Mesothelial cell of epicardium (in vitro differentiated cells): ENCODE measurements at regions not wholly inside any gene's neighbourhood (a gene's known extent, or its start where the extent isn't known, plus 50 kb on each side); places are given as distances from the start of the nearest gene placed in this dataset.

Source experiments
- DNase-seq, 2 experiments: peaks; one replicate each; pipeline ENCODE4 v3.0.0; 2021; ENCODE audit warnings: low spot score in 2 of 2; ENCODE audit not compliant: unreplicated experiment in 2 of 2
- H3K27ac Mint-ChIP-seq: 2 replicates; pipeline ENCODE4 v1.8.0; 2021; ENCODE audit warnings: mixed read lengths
- H3K27me3 Mint-ChIP-seq: 2 replicates; pipeline ENCODE4 v1.8.0; 2021; ENCODE audit warnings: low read depth, mixed read lengths
- H3K36me3 Mint-ChIP-seq: 2 replicates; pipeline ENCODE4 v1.8.0; 2021; ENCODE audit warnings: mixed read lengths
- H3K4me1 Mint-ChIP-seq: 2 replicates; pipeline ENCODE4 v1.8.0; 2021; ENCODE audit warnings: mixed read lengths
- H3K4me3 Mint-ChIP-seq: 2 replicates; pipeline ENCODE4 v1.8.0; 2021; ENCODE audit warnings: mild to moderate bottlenecking, moderate library complexity, mixed read lengths
- H3K9me3 Mint-ChIP-seq: 2 replicates; pipeline ENCODE4 v1.8.0; 2021; ENCODE audit warnings: mixed read lengths
- TF ChIP-seq, protein P1 (sequence below): fragments of 200-600 bp; sonication (generic); IDR thresholded peaks from one replicate; pipeline ENCODE4 v1.5.0; 2021; ENCODE audit warnings: antibody characterized with exemption; ENCODE audit not compliant: unreplicated experiment

DNA sequence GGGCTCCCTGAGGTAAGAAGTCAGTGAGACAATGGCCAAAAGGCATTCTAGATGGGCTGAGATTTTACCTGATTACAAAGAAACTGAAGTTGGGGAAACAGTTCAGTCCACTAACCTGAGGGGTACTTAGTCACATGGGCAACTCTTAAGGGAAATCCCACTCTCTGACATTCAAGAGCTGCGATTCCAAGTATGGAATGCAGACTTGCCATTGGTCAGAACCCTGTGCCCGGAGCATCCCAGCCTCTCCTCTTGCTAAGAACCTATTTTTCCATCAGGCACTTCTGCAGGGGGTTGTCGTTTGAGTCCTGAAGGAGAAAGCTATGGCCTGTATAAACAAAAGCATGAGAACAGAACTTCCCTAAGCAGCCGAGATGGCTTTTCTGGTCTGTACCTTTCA is 434.9 kb upstream of the DAB1 start:
- no peak for DNase-seq
- no peak overlapping the region for H3K4me3 Mint-ChIP-seq
- H3K27me3 Mint-ChIP-seq = peaks cover 5% of the 10 kb centered on the region
- no peak overlapping the region for H3K27ac Mint-ChIP-seq
- no peaks in the 10 kb centered on the region for H3K36me3 Mint-ChIP-seq
- H3K4me1 Mint-ChIP-seq = peaks cover 14% of the 10 kb centered on the region
- TF ChIP-seq, protein P1, sequence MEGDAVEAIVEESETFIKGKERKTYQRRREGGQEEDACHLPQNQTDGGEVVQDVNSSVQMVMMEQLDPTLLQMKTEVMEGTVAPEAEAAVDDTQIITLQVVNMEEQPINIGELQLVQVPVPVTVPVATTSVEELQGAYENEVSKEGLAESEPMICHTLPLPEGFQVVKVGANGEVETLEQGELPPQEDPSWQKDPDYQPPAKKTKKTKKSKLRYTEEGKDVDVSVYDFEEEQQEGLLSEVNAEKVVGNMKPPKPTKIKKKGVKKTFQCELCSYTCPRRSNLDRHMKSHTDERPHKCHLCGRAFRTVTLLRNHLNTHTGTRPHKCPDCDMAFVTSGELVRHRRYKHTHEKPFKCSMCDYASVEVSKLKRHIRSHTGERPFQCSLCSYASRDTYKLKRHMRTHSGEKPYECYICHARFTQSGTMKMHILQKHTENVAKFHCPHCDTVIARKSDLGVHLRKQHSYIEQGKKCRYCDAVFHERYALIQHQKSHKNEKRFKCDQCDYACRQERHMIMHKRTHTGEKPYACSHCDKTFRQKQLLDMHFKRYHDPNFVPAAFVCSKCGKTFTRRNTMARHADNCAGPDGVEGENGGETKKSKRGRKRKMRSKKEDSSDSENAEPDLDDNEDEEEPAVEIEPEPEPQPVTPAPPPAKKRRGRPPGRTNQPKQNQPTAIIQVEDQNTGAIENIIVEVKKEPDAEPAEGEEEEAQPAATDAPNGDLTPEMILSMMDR = no peak
- no peaks in the 10 kb centered on the region for H3K9me3 Mint-ChIP-seq

DNA sequence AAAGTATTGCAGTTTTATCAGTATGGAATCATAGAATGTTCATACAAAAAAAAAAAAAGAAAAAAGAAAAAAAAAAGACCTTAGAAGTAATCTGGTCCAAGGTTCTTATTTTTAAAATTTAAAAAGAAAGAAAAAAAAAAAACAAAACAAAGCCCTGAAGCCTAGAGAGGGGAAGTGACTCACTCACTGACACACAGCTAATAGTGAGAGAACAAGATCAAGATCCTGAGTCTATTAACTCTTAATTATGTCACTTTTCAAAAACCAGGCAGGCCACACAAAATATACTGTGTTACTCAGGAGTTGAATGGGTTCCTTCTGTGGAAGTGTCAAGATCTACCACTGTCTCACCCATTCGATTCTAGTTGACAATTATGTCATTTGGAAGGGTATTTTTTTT is 433.9 kb upstream of the DAB1 start:
- H3K4me3 Mint-ChIP-seq = no peak overlapping the region
- no peak for DNase-seq
- H3K27me3 Mint-ChIP-seq = peaks cover 5% of the 10 kb centered on the region
- no peaks in the 10 kb centered on the region for H3K9me3 Mint-ChIP-seq
- no peaks in the 10 kb centered on the region for H3K36me3 Mint-ChIP-seq
- H3K27ac Mint-ChIP-seq = no peak overlapping the region
- H3K4me1 Mint-ChIP-seq = peaks cover 14% of the 10 kb centered on the region
- TF ChIP-seq, protein P1 = no peak

DNA sequence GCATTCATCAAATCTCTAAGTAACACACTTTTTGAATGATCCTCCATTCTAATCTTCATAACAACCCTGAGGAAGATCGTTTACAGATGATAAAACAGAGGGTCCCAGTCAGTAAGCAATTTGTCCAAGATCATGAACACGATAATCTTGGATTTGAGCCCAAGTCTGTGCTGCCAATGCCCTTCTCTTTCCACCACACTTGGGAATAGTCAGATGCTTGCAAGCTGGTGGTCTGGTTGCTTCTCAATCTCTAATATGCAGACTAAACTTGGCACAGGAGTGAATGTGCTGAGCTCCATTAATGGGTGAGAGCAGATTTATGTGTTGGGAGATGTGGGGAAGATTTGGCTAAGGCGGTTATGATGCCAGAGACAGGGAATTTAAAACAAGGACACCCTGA is 430.6 kb upstream of the DAB1 start:
- no peaks in the 10 kb centered on the region for H3K36me3 Mint-ChIP-seq
- H3K27ac Mint-ChIP-seq = no peak overlapping the region
- peaks cover 34% of the 10 kb centered on the region for H3K4me1 Mint-ChIP-seq
- TF ChIP-seq, protein P1 = no peak
- H3K4me3 Mint-ChIP-seq = no peak overlapping the region
- DNase-seq = no peak
- no peaks in the 10 kb centered on the region for H3K9me3 Mint-ChIP-seq
- peaks cover 5% of the 10 kb centered on the region for H3K27me3 Mint-ChIP-seq

DNA sequence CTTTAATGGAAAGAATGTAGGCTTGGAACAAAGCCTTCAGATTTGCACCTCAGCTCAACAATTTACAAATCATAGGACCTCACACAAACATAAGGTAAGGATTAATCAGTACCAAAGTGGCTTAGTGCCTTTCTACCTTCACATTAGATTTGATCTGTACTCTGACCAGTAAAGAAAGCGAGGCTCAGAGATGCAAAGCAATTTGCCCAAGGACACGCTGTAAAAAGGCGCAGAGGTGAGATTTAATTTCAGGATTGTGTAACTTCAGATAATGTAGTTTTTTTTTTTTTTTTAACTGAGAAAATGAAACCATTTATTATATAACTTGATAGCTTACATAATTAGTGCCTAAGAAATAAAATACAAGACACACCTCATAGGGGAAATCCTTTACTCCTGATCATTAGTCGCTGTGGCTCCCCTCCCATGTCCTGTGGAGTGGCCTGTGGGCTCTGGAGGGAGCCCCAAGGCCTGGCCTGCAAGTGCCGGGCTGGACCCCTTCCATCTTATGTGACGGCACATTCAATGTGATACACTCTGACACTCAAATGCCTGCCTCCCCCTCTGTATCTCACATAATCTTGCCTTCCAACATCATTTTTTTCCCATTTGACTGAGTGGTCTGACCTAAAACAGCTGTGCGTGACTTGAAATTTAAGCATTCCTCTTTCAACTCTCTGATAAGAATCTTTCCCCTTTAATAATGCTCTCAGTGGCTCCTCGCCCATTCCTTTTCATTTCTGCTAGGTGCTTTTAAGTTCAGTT is 426.5 kb upstream of the DAB1 start:
- TF ChIP-seq, protein P1 = no peak
- peaks cover 2% of the 10 kb centered on the region for H3K27me3 Mint-ChIP-seq
- no peak overlapping the region for H3K4me3 Mint-ChIP-seq
- DNase-seq = no peak
- H3K4me1 Mint-ChIP-seq = peaks cover 43% of the 10 kb centered on the region
- no peaks in the 10 kb centered on the region for H3K9me3 Mint-ChIP-seq
- H3K36me3 Mint-ChIP-seq = no peaks in the 10 kb centered on the region
- H3K27ac Mint-ChIP-seq = no peak overlapping the region

DNA sequence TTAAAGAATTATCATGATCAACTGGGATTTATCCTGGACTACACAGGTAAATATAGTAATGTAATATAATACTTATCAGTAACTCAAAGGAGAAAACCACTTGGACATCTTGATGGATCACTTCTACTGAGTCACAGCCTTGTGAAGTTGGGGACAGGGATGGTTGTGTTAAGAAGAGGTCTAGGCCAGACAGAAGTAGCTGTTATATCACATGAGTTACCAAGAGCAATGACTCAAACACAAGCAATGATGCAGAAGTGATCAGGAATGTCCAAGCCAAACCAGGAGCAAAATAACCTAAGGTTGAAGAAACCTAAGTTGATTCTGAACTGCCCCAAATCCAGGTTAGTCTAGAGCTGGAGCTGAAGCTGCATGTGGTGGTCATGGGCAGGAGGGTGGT is 424.5 kb upstream of the DAB1 start:
- Mint-ChIP-seq H3K4me3 (no peak overlapping the region), H3K4me1 (peaks cover 38% of the 10 kb centered on the region), H3K27ac (no peak overlapping the region), H3K36me3 (no peaks in the 10 kb centered on the region), H3K9me3 (no peaks in the 10 kb centered on the region), H3K27me3 (peaks cover 5% of the 10 kb centered on the region)
- TF ChIP-seq, protein P1 = no peak
- no peak for DNase-seq
